GM06990 (cell line): ENCODE measurements at regions not wholly inside any gene's neighbourhood (a gene's known extent, or its start where the extent isn't known, plus 50 kb on each side); places are given as distances from the start of the nearest gene placed in this dataset.

Source experiments
- DNase-seq: peaks from one replicate; pipeline ENCODE4 v3.0.0-alpha.2; 2011; ENCODE audit not compliant: insufficient read length; ENCODE audit errors: extremely low read depth
- H3K27me3 ChIP-seq: replicated peaks from 2 replicates; pipeline ENCODE4 v1.6.0; 2011; ENCODE audit warnings: low read length; ENCODE audit not compliant: control insufficient read depth, insufficient read depth
- H3K36me3 ChIP-seq: 2 replicates; pipeline ENCODE4 v1.5.1; 2011; ENCODE audit warnings: low read length; ENCODE audit not compliant: control insufficient read depth, insufficient read depth
- H3K4me3 ChIP-seq: replicated peaks from 2 replicates; pipeline ENCODE4 v1.5.1; 2011; ENCODE audit warnings: low read depth, mild to moderate bottlenecking, control low read depth, low read length
- TF ChIP-seq, protein P1 (sequence below): IDR thresholded peaks from 2 replicates; pipeline ENCODE4 v1.5.1; 2011; ENCODE audit warnings: low read length, control low read depth, mild to moderate bottlenecking, inconsistent platforms; ENCODE audit not compliant: insufficient read depth, poor library complexity, severe bottlenecking

DNA sequence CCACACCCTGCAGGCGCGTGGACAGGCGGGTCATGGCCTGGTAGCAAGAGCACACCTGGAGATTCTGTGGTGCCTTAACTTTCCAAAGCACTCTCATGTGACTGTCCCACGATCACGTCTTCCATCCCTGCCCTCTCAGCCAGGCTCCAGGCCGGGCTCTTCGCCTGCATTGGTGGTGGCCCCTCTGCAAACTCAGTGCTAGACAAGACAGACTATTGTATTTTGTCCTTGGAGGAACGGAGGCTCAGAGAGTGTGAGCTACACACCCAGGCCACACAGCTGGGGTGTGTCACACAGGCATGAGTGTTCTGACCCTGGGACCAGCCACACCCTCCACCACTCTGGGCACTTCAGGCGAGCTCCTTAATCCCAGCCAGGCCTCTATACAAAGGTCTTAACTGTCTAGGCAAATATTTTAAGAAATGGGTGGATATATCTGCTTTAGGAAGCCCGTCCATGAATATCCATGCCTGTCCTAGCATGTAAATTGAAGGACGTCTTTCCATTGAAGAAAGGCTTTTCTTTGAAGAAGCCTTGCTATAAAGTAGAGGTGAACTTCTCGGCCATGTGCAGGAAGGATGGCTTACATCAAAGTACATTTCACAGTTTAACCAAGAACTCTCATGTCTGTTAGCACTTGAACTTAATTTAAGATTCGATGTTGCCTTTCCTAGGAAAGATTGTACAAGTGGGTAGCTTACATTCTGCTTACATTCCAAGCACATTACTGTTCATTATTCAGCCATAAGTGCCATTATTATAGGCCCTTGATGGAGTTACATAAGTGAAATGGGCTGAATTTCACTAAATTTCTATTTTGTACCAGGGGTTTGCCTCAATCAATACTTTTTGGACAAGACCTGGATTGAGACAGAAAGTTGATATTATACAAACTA, 263.9 kb downstream of the DLL1 start:
- no peaks in the 10 kb centered on the region for H3K27me3 ChIP-seq
- DNase-seq = no peak
- H3K36me3 ChIP-seq = no peaks in the 10 kb centered on the region
- TF ChIP-seq, protein P1, sequence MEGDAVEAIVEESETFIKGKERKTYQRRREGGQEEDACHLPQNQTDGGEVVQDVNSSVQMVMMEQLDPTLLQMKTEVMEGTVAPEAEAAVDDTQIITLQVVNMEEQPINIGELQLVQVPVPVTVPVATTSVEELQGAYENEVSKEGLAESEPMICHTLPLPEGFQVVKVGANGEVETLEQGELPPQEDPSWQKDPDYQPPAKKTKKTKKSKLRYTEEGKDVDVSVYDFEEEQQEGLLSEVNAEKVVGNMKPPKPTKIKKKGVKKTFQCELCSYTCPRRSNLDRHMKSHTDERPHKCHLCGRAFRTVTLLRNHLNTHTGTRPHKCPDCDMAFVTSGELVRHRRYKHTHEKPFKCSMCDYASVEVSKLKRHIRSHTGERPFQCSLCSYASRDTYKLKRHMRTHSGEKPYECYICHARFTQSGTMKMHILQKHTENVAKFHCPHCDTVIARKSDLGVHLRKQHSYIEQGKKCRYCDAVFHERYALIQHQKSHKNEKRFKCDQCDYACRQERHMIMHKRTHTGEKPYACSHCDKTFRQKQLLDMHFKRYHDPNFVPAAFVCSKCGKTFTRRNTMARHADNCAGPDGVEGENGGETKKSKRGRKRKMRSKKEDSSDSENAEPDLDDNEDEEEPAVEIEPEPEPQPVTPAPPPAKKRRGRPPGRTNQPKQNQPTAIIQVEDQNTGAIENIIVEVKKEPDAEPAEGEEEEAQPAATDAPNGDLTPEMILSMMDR = no peak
- H3K4me3 ChIP-seq = no peak overlapping the region

DNA sequence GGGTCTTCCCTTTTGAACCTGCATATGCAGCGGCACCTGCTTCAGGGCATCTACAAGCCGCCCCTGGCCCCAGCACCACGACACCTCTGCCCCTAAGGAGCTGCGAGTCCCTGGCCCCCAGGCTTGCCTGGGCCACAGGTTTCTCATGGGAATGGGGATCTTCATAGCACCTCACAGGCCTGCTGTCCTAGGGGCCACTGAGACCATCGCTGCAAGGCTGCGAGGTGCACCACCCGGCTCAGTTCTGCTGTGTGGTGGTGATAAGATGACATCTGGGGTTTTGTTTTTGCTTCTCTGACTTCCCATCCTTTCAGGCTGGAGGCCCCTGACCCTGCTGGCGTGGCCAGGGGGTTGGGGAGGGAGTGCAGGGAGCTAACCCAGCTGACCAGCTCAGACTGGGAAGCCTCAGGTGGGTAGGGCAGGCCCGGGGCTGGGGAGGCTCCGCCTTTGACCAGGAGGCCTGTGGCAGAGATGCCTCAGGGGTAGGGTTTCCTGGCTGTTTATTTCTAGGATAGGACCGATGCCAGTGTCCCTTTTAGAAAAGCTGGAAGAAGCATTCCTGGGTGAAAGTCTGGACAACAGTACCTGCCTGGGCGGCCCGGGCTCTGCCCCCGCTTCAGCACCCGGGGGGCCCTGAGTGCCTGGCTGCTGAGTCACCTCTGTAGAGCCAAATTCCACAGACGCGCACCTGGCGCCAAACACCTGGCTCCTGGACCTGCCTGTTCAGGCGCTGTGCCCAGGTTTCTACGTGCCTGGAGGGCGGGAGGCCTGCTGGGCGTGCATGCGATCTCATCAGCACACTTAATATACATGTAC, 264.7 kb downstream of the DLL1 start:
- DNase-seq = no peak
- Histone ChIP-seq H3K4me3 (no peak overlapping the region), H3K36me3 (no peaks in the 10 kb centered on the region), H3K27me3 (no peaks in the 10 kb centered on the region)
- TF ChIP-seq, protein P1 = no peak

DNA sequence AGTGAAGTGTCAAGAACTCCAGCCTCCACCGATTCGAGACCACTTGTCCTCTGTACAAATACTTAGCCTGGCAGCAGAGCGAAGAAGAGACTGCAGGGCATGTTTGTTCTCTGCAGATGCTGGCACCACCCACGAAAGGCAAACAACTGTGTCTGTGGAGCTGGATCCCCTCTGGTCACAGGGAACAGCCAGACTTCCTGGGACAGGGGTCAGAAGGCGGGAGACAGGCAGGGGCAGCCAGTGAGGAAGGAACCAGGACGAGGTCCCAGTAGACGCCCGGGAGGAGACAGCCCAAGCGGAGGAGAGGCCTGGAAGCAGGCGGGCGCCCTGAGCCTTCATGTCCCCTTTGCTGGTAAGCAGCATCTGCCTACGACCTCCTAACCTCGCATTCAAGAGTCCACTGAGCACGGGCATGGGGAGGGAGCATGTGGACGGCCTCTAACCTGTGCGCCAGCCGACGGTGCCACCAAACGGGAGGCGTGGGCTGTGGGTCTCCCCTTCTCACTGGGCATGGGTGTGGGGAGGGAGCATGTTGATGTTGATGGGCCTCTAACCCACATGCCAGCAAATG, 265.5 kb downstream of the DLL1 start:
- DNase-seq = no peak
- no peaks in the 10 kb centered on the region for H3K27me3 ChIP-seq
- H3K4me3 ChIP-seq = no peak overlapping the region
- TF ChIP-seq, protein P1 = no peak
- no peaks in the 10 kb centered on the region for H3K36me3 ChIP-seq

DNA sequence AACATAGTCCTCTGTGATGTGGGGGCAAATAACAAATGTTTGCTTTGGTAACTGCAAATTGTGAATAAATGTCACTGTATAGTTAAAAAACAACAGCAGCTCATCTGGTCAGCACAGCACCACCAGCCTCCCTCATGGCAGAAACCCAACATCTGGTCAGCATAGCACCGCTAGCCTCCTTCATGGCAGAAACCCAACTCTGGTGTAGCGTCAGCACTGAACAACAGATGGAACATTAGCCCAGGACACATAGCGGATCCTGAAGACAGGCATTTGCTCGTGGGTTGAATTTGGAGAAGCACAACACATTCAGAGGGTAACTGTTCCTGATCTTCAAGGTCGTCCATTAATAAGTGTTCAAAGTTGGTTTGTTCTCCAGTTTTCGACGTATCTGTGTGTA, 265.9 kb downstream of the DLL1 start:
- no peak for DNase-seq
- Histone ChIP-seq H3K4me3 (no peak overlapping the region), H3K27me3 (no peaks in the 10 kb centered on the region), H3K36me3 (no peaks in the 10 kb centered on the region)
- TF ChIP-seq, protein P1 = no peak

DNA sequence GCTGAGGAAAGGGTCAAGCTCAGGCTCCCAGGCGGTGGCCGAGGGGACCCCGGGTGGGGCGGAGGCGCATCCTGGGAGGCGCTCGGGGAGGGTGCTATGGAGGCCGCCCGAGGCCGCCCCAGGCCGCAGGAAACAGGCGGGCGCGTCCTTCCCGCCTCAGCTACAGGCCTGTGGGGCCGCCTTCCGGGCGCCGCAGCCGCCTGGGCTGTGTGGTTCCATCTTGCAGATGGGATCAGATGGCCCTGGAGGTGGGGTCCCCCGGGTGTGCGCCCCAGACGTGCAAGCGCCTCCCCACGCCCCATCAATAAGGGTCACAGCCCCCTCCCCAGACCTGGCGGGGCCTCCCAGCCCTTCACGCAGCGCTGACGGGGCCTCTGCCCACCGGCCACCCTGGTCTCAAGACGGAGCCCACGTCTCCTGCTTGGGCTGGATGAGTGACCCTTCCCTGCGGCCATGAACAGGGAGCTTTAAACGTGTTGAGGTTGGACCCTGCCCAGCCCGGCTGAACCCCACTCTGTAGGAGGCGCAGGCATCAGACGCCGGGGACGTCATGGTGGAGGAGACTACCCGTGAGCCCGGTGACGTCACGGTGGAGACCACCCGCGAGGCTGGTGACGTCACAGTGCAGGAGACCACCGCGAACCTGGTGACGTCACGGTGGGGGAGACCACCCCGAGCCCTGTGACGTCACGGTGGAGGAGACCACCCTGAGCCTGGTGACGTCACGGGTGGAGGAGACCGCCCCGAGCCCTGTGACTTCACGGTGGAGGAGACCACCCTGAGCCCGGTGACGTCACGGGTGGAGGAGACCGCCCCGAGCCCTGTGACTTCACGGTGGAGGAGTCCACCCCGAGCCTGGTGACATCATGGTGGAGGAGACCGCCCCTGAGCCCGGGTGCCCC, 267.0 kb downstream of the DLL1 start:
- H3K4me3 ChIP-seq = no peak overlapping the region
- DNase-seq = no peak
- no peaks in the 10 kb centered on the region for H3K27me3 ChIP-seq
- no peaks in the 10 kb centered on the region for H3K36me3 ChIP-seq
- TF ChIP-seq, protein P1 = no peak
